ENCODE measurements at regions not wholly inside any gene's neighbourhood (a gene's known extent, or its start where the extent isn't known, plus 50 kb on each side); places are given as distances from the start of the nearest gene placed in this dataset.

DNA sequence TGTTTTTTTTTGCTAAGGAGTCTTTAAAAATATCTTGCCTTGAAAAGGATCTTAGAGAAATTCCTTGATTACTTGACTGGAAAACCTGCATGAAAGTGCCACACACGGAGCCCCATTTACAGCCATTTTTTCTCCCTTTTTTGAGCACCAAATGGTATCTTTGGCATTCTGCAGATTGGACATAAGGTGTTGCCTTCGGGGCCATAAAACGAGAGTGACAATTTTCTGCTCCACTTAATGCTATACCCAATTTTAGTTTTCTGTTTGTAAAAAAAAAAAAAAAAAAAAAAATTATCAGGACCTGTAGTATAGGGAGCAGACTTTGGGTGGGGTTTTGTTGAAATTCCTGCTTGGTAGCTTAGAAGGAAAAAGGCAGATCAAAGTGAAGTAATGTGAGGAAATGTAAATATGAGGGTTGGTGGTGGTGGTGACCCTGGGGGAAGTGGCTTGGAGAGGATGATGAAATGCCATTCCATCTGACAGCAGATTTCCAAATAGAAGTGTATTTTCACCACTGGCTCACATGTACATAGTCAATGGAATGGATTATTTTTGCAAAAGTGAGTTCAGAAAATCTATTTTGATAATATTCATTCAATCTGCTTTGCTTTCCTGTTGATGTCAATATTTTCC, 212.1 kb upstream of the SOX4 start:
- TF ChIP-seq POLR2AphosphoS5 (IDR thresholded peaks at IDR 0.05) (no peak), EP300 (IDR thresholded peaks at IDR 0.05) (no peak), CTCF (IDR thresholded peaks at IDR 0.05) (no peak)
